ENCODE measurements at regions not wholly inside any gene's neighbourhood (a gene's known extent, or its start where the extent isn't known, plus 50 kb on each side); places are given as distances from the start of the nearest gene placed in this dataset.
"Not testable (repeated sequence)": the region's sequence is repeated elsewhere in the genome, so short reads cannot be mapped to it uniquely, and the experiment has no call there.

DNA sequence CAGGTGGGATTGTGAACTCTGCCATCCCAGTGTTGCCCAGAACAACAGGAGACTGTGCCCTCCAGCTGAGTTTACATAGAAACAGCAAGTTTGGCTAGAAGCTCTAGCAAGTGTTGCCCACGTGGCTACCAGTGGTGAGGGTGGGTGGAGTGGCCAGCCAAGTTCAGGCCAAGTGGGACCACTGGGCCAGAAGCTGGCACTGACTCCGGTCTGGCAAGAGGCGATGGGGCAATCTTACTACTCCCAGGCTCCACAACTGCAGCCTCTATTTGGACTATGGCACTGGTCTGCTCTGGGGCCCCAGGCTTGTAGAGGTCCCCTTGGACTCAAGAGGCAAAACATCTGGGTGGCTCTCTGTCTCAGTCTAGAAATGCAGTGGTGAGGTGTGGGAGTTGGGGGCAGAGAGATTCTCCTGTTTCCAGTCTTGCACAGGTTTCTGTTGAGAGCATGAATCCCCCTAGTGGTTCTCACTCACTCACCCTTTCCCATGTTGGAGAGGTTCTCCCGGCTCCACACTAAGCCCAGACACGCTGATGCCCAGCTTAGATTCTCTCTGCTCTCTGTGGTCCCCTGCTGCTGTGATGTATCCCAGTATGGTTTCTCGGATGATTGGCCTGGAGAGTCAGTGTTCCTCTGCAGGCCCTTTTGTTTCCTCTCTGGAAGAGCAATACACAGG lies 615.3 kb downstream of the PDHA2 start:
- no peak for DNase-seq

GRCh38 chr4:96458031-96458430 lies 618.1 kb downstream of the PDHA2 start:
- DNase-seq = not testable (repeated sequence)

DNA sequence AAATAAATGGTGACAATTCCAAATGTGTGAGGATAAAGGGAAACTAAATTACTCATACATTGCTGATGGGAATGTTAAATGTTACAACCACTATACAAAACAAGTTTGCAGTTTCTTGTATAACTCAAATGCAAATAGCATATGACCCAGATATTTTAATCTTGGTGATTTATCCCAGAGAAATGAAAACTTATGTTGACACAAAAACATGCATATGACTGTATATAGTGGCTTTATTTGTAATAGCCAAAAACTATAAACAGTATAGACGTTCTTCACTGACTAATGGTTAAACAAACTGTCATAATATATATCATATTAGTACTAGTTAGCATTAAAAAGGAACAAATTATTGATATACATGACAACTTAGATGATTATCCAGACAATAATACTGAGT lies 619.2 kb downstream of the PDHA2 start:
- DNase-seq = no peak

GRCh38 chr4:96465834-96466233 lies 625.9 kb downstream of the PDHA2 start:
- no peak for DNase-seq

GRCh38 chr4:96471956-96472867 lies 632.3 kb downstream of the PDHA2 start:
- no peak for DNase-seq

DNA sequence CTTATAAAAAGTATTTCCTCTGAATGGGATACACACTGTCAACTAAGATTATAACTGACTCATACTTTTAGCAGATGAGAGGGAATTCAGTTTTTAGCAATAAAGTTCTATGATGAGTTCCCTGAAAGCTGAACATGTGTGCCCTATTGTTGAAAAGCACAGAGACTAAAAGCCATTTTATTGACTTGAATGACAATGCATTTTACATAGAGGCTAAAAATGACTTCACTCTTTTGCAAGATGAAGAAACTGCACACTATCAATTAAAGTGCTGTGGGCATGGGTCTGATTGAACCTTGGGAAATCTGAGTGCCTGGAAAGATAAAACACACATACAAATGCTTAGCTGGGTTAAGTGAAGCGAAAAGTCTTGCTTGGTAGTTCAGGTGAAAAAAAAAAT lies 633.4 kb downstream of the PDHA2 start:
- DNase-seq = no peak

DNA sequence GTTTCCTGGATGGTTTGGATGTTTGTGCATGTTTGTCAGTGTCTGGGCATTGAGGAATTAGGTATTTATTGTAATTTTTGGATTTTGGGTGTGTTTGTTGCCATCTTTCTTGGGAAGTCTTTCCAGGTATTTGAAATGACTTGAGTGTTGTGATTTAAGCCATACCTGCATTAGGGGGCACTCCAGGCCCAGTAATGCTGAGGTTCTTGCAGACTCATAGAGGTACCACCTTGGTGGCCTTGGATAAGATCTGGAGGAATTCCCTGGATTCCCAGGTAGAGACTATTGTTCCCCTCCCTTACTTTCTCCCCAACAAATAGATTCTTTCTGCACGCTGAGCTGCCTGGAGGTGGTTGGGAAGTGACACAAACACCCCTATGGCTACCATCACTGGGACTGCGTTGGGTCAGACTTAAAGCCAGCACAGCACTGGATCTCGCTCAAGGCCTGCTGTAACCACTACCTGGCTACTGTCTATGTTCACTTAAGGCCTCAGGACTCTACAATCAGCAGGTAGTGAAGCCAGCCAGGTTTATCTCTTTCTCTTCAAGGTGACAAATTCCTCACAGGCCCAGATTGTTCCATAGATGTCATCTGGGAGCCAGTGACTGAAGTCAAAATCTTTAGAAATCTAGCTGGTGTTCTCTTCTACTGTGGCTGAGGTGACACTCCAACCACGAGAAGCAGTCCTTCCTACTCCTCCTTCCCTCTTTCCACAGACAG lies 643.6 kb downstream of the PDHA2 start:
- no peak for DNase-seq

GRCh38 chr4:96486563-96486962 lies 646.7 kb downstream of the PDHA2 start:
- no peak for DNase-seq

DNA sequence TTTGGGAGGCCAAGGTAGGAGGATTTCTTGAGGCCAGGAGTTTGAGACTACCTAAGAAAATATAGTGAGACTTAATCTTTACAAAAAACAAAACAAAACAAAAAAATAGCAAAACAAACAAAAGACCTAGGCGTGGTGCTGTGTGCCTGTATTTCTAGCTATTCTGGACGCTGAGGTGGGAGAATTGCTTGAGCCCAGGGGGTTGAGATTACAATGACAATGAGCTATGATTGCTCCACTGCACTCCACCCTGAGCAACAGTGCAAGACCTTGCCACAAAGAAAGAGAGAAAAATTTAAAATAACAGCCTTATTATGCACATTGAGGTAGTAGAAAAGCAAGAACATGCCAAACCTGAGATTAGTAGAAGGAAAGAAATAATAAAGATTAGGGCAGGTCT lies 657.7 kb downstream of the PDHA2 start:
- DNase-seq = no peak

- DNase-seq = no peak
Measured at GRCh38 chr4:96504386-96504785, 664.5 kb downstream of the PDHA2 start.

GRCh38 chr4:96509039-96509741 lies 669.3 kb downstream of the PDHA2 start:
- DNase-seq = no peak

- no peak for DNase-seq
Measured at GRCh38 chr4:96519291-96519690, 679.4 kb downstream of the PDHA2 start.

DNA sequence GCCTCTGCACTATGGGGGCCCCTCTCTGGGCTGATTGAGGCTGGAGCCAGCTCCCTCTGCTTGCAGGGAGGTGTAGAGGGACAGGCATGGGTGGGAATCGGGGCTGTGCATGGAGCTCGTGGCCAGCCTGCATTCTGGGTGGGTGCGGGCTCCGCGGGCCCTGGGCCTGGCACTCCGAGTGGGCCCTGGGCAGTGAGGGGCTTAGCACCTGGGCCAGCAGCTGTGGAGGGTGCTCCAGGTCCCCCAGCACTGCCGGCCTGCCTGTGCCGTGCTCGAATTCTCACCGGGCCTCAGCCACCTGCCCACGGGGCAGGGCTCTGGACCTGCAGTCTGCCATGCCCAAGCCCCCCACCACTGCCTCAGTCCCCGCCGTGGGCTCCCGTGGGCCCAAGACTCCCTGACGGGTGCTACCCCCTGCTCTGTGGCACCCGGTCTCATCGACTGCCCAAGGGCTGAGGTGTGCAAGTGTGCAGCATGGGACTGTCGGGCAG lies 681.2 kb downstream of the PDHA2 start:
- no peak for DNase-seq

GRCh38 chr4:96523611-96524010 lies 683.7 kb downstream of the PDHA2 start:
- DNase-seq = no peak

DNA sequence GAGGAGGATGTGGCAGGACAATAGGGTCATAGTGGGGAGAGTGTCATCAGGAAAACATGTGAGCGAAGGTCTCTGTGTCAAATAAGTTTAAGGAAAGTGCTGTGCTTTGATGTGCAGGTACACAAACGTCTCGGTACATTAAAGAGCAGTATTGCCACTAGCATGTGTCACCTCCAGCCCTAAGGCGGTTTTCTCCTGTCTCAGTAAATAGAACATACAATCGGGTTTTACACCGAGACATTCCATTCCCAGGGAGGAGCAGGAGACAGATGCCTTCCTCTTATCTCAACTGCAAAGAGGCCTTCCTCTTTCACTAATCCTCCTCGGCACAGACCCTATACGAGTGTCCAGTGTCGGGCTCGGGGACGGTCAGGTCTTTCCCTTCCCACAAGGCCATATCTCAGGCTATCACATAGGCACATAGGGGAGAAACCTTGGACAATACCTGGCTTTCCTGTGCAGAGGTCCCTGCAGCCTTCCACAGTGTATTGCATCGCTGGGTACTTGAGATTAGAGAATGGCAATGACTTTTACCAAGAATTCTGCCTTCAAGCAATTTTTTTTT lies 684.5 kb downstream of the PDHA2 start:
- DNase-seq = no peak

GRCh38 chr4:96525898-96526297 lies 686.0 kb downstream of the PDHA2 start:
- DNase-seq = no peak

DNA sequence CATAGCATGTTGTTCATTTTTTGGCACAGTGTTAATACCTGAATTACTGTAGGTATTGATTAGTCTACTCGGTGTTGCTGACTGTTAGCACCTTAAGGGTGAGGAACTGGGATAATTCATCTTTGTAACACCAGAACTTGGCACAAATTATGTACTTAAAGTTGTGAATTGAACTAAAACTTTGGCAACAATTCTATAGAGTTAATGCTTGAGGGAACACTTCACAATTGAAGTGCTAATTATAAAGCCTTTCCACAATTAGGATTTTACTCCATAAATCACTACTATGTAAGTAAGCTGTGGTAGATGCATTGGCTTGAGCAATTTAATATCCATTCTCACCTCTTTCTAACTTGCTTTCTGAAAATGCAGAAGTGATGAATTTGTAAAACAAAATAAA lies 686.7 kb downstream of the PDHA2 start:
- DNase-seq = no peak

- DNase-seq = no peak
Measured at GRCh38 chr4:96531836-96532235, 691.9 kb downstream of the PDHA2 start.

- DNase-seq = no peak
Measured at GRCh38 chr4:96543346-96543745, 703.5 kb downstream of the PDHA2 start.

DNA sequence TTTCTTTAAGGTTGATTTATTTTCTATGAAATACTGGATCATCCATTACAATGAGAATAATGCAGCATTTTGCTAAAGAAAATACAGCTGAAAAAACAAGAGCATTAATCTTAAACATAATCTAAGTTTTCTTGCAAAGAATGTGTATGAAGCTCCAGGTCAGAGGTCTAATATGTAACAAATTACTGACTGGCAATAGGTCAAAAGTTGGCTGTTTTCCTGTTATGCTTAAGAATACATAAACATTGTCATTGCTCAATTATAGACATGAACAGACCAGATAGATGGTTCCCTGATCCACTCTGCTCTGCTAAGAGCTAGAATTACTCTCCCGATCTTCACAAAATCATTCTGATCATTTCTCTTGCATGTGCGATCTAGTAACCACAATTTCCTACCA lies 718.6 kb downstream of the PDHA2 start:
- no peak for DNase-seq

GRCh38 chr4:96566755-96567154 lies 726.9 kb downstream of the PDHA2 start:
- no peak for DNase-seq

GRCh38 chr4:96585304-96585703 lies 745.4 kb downstream of the PDHA2 start:
- no peak for DNase-seq

DNA sequence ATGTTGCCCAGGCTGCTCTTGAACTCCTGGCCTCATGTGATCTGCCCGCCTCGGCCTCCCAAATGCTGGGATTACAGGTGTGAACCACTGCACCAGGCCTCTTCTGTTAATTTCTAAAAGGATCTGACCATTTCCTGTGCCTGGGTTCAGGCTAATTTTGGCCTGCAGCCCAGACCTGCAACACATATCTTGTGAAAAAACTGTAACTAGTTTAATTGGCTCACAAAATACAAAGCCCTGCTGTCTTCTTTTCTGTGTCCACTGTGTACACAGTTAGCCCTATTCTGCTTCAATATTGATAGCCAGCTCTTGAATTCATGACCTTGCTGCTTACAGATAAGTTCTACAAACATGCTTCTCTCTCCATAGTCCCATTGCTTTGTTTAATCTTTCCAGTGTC lies 753.5 kb downstream of the PDHA2 start:
- no peak for DNase-seq

Measured in retina (tissue), 1 donor.